ENCODE measurements at regions not wholly inside any gene's neighbourhood (a gene's known extent, or its start where the extent isn't known, plus 50 kb on each side); places are given as distances from the start of the nearest gene placed in this dataset.

DNA sequence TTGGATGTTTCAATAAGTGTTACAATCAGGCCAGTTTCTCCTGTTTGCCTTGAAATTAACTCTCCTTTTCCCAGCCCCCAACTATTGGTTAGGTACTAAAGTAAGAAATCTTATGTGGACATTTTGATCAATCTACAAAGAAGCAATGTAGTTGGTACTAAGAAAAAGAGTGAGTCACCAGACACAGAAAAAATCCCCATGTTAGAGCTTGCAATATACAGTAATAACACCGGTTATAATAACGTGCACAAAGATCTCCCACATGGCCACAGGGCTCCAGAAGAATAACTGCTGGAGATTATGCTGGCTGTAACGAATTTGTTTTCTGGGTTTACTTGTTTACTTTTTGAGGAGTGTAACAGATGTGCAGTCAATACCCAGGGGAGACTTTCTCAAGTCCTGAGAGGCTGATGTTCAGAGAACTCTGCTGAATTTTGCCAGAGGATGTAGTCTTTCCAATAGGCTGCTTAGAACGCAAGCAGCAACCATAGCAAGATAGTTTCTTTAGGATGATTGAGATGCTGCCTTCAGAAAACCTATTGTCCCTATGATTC, 166.2 kb upstream of the SPACA1 start:
- DNase-seq (ENCODE audit: low read depth) (peak; percentile 20), FAIRE-seq (no peak)
- no peak overlapping the region for H3K4me3 ChIP-seq (ENCODE audit: low read depth, low read length)
- H3K27me3 ChIP-seq (ENCODE audit: control insufficient read depth, insufficient read depth, low read length): peaks cover 3% of the 10 kb centered on the region
- TF ChIP-seq, protein P1, sequence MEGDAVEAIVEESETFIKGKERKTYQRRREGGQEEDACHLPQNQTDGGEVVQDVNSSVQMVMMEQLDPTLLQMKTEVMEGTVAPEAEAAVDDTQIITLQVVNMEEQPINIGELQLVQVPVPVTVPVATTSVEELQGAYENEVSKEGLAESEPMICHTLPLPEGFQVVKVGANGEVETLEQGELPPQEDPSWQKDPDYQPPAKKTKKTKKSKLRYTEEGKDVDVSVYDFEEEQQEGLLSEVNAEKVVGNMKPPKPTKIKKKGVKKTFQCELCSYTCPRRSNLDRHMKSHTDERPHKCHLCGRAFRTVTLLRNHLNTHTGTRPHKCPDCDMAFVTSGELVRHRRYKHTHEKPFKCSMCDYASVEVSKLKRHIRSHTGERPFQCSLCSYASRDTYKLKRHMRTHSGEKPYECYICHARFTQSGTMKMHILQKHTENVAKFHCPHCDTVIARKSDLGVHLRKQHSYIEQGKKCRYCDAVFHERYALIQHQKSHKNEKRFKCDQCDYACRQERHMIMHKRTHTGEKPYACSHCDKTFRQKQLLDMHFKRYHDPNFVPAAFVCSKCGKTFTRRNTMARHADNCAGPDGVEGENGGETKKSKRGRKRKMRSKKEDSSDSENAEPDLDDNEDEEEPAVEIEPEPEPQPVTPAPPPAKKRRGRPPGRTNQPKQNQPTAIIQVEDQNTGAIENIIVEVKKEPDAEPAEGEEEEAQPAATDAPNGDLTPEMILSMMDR (IDR thresholded peaks at IDR 0.05; ENCODE audit: insufficient read depth, low read length, severe bottlenecking): no peak
- no peaks in the 10 kb centered on the region for H3K36me3 ChIP-seq (ENCODE audit: control insufficient read depth, insufficient read depth, low read length)

DNA sequence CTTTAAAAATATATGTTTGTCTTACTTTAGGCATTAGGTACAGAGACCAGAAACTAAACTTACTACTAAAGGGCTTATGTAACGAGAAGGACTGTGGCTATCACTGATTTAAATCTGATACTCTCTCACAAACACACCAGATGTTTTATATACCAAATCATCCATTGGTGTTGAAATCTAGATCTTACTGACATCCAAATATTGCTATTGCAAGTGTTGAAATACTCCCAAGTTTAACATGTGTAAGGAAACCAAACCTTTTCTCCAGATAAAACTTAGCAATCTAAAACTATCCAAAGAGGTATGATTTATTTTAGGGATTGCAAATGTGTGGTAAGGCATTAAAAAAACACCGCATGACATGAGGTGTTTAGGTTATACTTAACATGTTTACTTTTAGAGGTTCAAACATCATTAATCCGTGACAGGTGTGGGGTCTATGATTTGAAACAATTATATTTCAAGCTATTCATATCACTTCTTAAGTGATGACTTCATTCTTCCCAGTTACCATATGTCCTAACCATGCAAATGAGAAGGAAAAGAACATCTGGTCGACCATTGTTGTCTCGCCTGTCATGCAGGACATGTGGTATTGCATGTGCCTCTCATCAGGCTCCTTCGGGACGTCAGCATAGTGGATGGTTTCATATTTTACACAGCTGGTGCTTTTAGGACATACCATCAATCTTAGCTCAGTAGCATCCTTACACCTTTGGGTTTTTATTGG, 168.3 kb upstream of the SPACA1 start:
- DNase-seq (ENCODE audit: low read depth) (no peak), FAIRE-seq (no peak)
- H3K36me3 ChIP-seq (ENCODE audit: control insufficient read depth, insufficient read depth, low read length): no peaks in the 10 kb centered on the region
- H3K27me3 ChIP-seq (ENCODE audit: control insufficient read depth, insufficient read depth, low read length): peaks cover 2% of the 10 kb centered on the region
- no peak overlapping the region for H3K4me3 ChIP-seq (ENCODE audit: low read depth, low read length)
- TF ChIP-seq, protein P1 (IDR thresholded peaks at IDR 0.05; ENCODE audit: insufficient read depth, low read length, severe bottlenecking): no peak

GRCh38 chr6:87875781-87876180, 171.9 kb upstream of the SPACA1 start:
- no peak overlapping the region for H3K4me3 ChIP-seq (ENCODE audit: low read depth, low read length)
- no peaks in the 10 kb centered on the region for H3K36me3 ChIP-seq (ENCODE audit: control insufficient read depth, insufficient read depth, low read length)
- TF ChIP-seq, protein P1 (IDR thresholded peaks at IDR 0.05; ENCODE audit: insufficient read depth, low read length, severe bottlenecking): no peak
- FAIRE-seq (no peak), DNase-seq (ENCODE audit: low read depth) (peak; percentile 56)
- H3K27me3 ChIP-seq (ENCODE audit: control insufficient read depth, insufficient read depth, low read length): no peaks in the 10 kb centered on the region

DNA sequence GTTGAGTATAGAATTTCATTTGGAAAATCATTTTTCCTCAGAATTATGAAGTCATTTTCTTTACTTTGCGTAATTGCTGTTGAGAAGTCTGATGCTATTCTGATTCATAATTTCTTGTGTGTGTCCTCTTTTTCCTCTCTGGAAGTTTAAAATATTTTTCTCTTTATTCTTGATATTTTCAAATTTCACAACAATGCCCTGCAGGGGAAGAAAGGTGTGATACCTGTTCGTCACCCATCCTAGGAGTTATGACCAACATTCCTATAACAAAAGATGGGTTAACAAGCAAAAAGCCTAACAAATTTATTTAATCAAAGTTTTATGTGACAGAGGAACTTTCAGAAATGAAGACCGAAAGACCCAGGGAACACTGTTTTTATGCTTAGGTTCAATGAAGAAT, 171.5 kb upstream of the AKIRIN2 start:
- TF ChIP-seq, protein P1 (IDR thresholded peaks at IDR 0.05; ENCODE audit: insufficient read depth, low read length, severe bottlenecking): no peak
- no peaks in the 10 kb centered on the region for H3K27me3 ChIP-seq (ENCODE audit: control insufficient read depth, insufficient read depth, low read length)
- no peak overlapping the region for H3K4me3 ChIP-seq (ENCODE audit: low read depth, low read length)
- no peaks in the 10 kb centered on the region for H3K36me3 ChIP-seq (ENCODE audit: control insufficient read depth, insufficient read depth, low read length)
- DNase-seq (ENCODE audit: low read depth) (peak; percentile 24), FAIRE-seq (no peak)

DNA sequence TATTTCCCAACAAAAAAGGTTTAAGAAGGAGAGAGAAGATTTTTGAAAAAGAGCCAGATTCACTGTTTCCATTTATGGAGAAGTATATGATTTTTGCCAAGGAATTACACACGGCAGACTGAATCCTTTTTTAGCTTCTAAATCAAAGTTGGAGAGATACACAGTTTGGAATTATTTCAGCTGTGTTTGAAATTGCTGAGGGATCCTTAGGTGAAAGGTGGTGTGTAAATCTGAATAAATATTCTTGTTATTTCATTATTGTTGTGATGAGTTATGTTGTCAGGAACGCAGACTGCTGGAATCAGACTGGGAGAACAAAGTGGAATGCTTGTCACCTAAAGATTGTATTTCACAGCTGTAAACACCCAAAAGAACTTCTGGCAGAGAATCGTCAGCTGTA, 168.5 kb upstream of the AKIRIN2 start:
- FAIRE-seq: no peak
- no peaks in the 10 kb centered on the region for H3K27me3 ChIP-seq (ENCODE audit: control insufficient read depth, insufficient read depth, low read length)
- DNase-seq (ENCODE audit: low read depth): no peak
- no peak overlapping the region for H3K4me3 ChIP-seq (ENCODE audit: low read depth, low read length)
- no peaks in the 10 kb centered on the region for H3K36me3 ChIP-seq (ENCODE audit: control insufficient read depth, insufficient read depth, low read length)
- TF ChIP-seq, protein P1 (IDR thresholded peaks at IDR 0.05; ENCODE audit: insufficient read depth, low read length, severe bottlenecking): no peak

All from bronchial epithelial cell (primary cell).